ENCODE measurements at regions not wholly inside any gene's neighbourhood (a gene's known extent, or its start where the extent isn't known, plus 50 kb on each side); places are given as distances from the start of the nearest gene placed in this dataset.

DNA sequence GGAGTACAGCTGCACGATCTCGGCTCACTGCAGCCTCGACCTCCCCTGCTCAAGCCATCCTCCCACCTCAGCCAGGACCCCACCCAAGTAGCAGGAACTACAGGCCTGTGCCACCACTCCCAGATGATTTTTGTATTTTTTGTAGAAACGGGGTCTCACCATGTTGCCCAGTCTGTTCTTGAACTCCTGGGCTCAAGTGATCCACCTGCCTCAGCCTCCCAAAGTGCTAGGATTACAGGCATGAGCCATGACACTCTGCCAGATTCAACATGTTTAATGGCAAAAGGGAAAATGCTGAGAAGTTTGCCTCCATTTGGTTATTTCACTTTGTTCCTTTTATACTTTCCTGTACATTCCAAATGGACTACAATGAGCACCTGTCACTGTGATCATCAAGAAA, 65.8 kb downstream of the ZIC5 start:
- TF ChIP-seq POLR2A (IDR thresholded peaks at IDR 0.05; ENCODE audit: low read depth, low read length) (no peak), TAF1 (IDR thresholded peaks at IDR 0.05; ENCODE audit: borderline replicate concordance, low read depth, low read length) (no peak), POLR2AphosphoS5 (IDR thresholded peaks at IDR 0.05; ENCODE audit: low read depth, low read length) (no peak)

All from GM12892 (cell line).